ENCODE measurements at regions not wholly inside any gene's neighbourhood (a gene's known extent, or its start where the extent isn't known, plus 50 kb on each side); places are given as distances from the start of the nearest gene placed in this dataset.

GRCh38 chr11:87548797-87549196 is 511.1 kb downstream of the TMEM135 start:
- H3K9ac ChIP-seq (ENCODE audit: low read length) = no peak overlapping the region
- H3K4me2 ChIP-seq (ENCODE audit: low read length) = no peak overlapping the region
- no peaks in the 10 kb centered on the region for H3K36me3 ChIP-seq (ENCODE audit: insufficient read depth, low read length)
- H3K9me3 ChIP-seq (ENCODE audit: insufficient read depth, low read depth, low read length) = no peaks in the 10 kb centered on the region
- Mint-ChIP-seq H3K27me3 (ENCODE audit: low read depth, unreplicated experiment) (no peaks in the 10 kb centered on the region), H3K27ac (ENCODE audit: unreplicated experiment) (no peak overlapping the region), H3K36me3 (ENCODE audit: low read depth, unreplicated experiment) (no peaks in the 10 kb centered on the region), H3K4me3 (ENCODE audit: unreplicated experiment) (no peak overlapping the region), H3K4me1 (ENCODE audit: low read depth, unreplicated experiment) (no peaks in the 10 kb centered on the region), H3K9me3 (ENCODE audit: unreplicated experiment) (peaks cover 16% of the 10 kb centered on the region)
- H3K4me3 ChIP-seq (ENCODE audit: insufficient read depth, low read depth, low read length) = no peak overlapping the region
- no peaks in the 10 kb centered on the region for H4K20me1 ChIP-seq (ENCODE audit: insufficient read depth, low read length)
- H3K27ac ChIP-seq (ENCODE audit: low read depth, low read length) = no peak overlapping the region
- no peaks in the 10 kb centered on the region for H3K79me2 ChIP-seq (ENCODE audit: insufficient read depth, low read length)
- no peak for FAIRE-seq
- H3K4me1 ChIP-seq (ENCODE audit: insufficient read depth, low read length) = no peaks in the 10 kb centered on the region
- H3K27me3 ChIP-seq (ENCODE audit: insufficient read depth, low read length) = no peaks in the 10 kb centered on the region
- TF ChIP-seq EZH2 (IDR thresholded peaks at IDR 0.05; ENCODE audit: insufficient read depth, low read length) = no peak
- no peak overlapping the region for H2AFZ ChIP-seq (ENCODE audit: low read depth, low read length)
- DNase-seq (ENCODE audit: low read depth) = no peak

- DNase-seq (ENCODE audit: low read depth) (no peak), FAIRE-seq (no peak)
- Histone ChIP-seq H4K20me1 (ENCODE audit: insufficient read depth, low read length) (no peaks in the 10 kb centered on the region), H3K9me3 (ENCODE audit: insufficient read depth, low read depth, low read length) (peaks cover 5% of the 10 kb centered on the region), H3K9ac (ENCODE audit: low read length) (no peak overlapping the region), H3K4me2 (ENCODE audit: low read length) (no peak overlapping the region), H3K27ac (ENCODE audit: low read depth, low read length) (no peak overlapping the region), H3K4me3 (ENCODE audit: insufficient read depth, low read depth, low read length) (no peak overlapping the region), H3K36me3 (ENCODE audit: insufficient read depth, low read length) (no peaks in the 10 kb centered on the region), H3K4me1 (ENCODE audit: insufficient read depth, low read length) (no peaks in the 10 kb centered on the region), H3K27me3 (ENCODE audit: insufficient read depth, low read length) (no peaks in the 10 kb centered on the region), H2AFZ (ENCODE audit: low read depth, low read length) (no peak overlapping the region), H3K79me2 (ENCODE audit: insufficient read depth, low read length) (no peaks in the 10 kb centered on the region)
- H3K27ac Mint-ChIP-seq (ENCODE audit: unreplicated experiment) = no peak overlapping the region
- no peaks in the 10 kb centered on the region for H3K4me1 Mint-ChIP-seq (ENCODE audit: low read depth, unreplicated experiment)
- H3K27me3 Mint-ChIP-seq (ENCODE audit: low read depth, unreplicated experiment) = no peaks in the 10 kb centered on the region
- peaks cover 27% of the 10 kb centered on the region for H3K9me3 Mint-ChIP-seq (ENCODE audit: unreplicated experiment)
- TF ChIP-seq EZH2 (IDR thresholded peaks at IDR 0.05; ENCODE audit: insufficient read depth, low read length) = no peak
- TF ChIP-seq CTCF (IDR thresholded peaks at IDR 0.05; ENCODE audit: insufficient read depth, low read depth, low read length) = no peak
- no peaks in the 10 kb centered on the region for H3K36me3 Mint-ChIP-seq (ENCODE audit: low read depth, unreplicated experiment)
- H3K4me3 Mint-ChIP-seq (ENCODE audit: unreplicated experiment) = no peak overlapping the region
Measured at GRCh38 chr11:87545858-87546257, 508.1 kb downstream of the TMEM135 start.

GRCh38 chr11:87539596-87539995 is 501.9 kb downstream of the TMEM135 start:
- Histone ChIP-seq H3K4me3 (ENCODE audit: insufficient read depth, low read depth, low read length) (no peak overlapping the region), H3K4me2 (ENCODE audit: low read length) (no peak overlapping the region), H4K20me1 (ENCODE audit: insufficient read depth, low read length) (no peaks in the 10 kb centered on the region), H3K9ac (ENCODE audit: low read length) (no peak overlapping the region), H3K36me3 (ENCODE audit: insufficient read depth, low read length) (no peaks in the 10 kb centered on the region), H3K27me3 (ENCODE audit: insufficient read depth, low read length) (no peaks in the 10 kb centered on the region), H3K79me2 (ENCODE audit: insufficient read depth, low read length) (no peaks in the 10 kb centered on the region), H3K4me1 (ENCODE audit: insufficient read depth, low read length) (no peaks in the 10 kb centered on the region), H3K9me3 (ENCODE audit: insufficient read depth, low read depth, low read length) (peaks cover 5% of the 10 kb centered on the region), H2AFZ (ENCODE audit: low read depth, low read length) (no peak overlapping the region), H3K27ac (ENCODE audit: low read depth, low read length) (no peak overlapping the region)
- DNase-seq (ENCODE audit: low read depth) (no peak), FAIRE-seq (no peak)
- Mint-ChIP-seq H3K36me3 (ENCODE audit: low read depth, unreplicated experiment) (no peaks in the 10 kb centered on the region), H3K4me3 (ENCODE audit: unreplicated experiment) (no peak overlapping the region), H3K9me3 (ENCODE audit: unreplicated experiment) (peaks cover 17% of the 10 kb centered on the region), H3K27ac (ENCODE audit: unreplicated experiment) (no peak overlapping the region), H3K4me1 (ENCODE audit: low read depth, unreplicated experiment) (no peaks in the 10 kb centered on the region), H3K27me3 (ENCODE audit: low read depth, unreplicated experiment) (no peaks in the 10 kb centered on the region)
- TF ChIP-seq EZH2 (IDR thresholded peaks at IDR 0.05; ENCODE audit: insufficient read depth, low read length) (no peak), CTCF (IDR thresholded peaks at IDR 0.05; ENCODE audit: insufficient read depth, low read depth, low read length) (no peak)
